ENCODE measurements at regions not wholly inside any gene's neighbourhood (a gene's known extent, or its start where the extent isn't known, plus 50 kb on each side); places are given as distances from the start of the nearest gene placed in this dataset.

DNA sequence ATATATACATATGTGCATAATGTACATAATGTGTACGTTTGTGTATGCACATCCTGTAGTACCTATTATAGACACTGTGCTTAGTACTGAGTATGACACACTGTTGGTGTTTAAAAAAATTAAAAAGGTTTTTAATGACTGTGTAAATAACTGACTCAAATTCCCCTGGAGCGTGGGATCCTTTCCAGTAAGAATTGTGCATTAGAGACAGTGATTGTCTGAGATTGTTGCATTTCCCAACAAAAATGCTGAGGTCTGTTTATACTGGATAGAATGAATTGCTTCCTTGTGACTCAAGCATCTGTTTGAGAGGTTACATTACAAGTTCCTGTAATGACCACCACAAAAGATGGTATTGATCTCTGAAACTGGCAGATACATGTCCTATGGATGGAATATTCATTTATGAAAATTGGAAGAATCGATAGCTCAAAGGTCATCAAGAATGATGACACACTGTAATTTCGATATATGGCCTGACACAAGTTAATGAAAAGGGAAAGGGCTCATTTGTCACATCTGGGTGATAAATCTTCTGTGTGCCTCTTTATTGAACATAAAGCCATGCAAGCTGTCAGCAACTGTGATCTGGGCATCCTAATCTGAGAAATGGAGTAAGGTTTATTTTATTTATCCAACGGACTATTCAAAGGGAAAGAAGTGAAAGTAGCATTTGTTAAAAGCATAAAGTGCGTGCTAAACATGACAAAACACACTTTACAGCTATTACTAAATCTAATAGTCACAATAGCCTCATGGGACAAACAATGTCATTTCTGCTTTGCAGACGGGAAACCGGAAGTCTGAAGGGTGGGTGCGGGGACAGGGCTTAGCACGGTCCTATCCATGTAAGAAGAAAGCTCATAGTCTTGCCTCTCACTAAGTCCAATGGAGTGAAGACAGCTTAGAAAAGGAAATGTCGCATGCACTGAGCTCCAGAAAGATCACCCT lies 228.8 kb downstream of the CDH11 start:
- DNase-seq: no peak

DNA sequence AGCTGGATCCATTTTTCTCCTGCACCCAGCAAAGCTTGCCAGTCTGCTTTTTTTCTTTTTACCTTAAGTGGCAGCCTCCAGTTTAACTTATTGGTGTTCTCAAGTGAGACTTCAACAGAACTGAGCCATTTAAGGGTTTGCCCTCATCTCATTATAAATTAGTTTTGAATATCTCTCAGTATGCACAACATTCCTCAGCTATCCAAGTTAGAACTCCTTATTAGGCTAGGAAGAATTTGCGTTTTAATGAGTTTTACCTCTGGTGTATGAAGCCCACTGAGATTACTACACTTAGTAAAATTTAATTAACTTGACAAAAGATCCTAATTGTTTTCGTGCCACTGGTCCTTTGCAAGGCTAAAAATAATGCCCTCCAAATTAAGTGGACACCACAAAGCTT lies 232.4 kb downstream of the CDH11 start:
- no peak for DNase-seq

DNA sequence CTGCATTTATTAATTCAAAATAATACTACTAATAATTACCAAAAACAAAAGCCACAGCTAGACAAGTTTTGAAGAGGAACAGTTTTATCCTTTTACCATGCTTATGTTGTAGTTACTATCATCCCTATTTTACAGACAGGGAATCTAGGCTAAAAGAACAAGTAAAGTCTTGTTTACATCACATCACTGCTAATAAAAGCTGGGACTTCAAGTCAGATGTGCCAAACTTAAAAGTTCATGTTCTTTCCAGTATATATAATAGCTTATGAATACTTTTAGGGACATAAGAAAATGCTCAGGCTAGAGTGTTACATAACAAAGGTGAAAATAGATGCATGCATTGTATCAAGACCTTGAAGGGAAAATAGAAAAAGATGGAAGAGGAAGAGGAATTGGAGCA lies 234.2 kb downstream of the CDH11 start:
- no peak for DNase-seq

DNA sequence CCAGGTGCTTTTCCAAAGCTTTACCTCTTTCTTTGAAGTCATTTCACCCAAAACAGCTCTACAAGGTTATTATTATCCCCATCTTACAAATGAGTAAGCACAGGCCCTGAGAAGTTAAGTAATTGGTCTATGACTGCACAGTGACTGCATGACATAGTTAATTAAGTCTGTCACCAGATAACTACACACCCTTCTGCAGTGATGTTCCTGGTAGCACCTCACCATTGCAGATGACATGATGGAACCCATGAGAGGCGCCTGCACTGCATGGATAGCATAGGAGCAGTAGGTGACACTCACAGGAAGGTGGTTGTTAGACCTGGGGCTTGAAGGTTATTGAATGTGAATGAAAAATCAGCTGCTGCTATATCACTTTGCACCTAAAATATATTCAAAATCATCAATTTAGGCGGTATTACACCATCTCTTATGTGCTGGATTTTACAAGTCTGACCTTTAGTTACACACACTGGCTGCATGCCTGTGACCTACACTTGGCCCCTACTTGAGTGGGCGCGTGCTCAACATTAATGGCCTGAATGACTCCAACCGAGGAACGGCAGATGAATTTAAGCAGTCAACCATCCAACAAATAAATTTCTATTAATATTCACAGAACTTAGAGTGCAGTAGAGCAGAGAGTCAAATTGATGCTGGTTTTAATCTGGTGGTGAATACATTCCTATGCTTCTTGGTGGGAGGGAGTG lies 239.6 kb downstream of the CDH11 start:
- no peak for DNase-seq

DNA sequence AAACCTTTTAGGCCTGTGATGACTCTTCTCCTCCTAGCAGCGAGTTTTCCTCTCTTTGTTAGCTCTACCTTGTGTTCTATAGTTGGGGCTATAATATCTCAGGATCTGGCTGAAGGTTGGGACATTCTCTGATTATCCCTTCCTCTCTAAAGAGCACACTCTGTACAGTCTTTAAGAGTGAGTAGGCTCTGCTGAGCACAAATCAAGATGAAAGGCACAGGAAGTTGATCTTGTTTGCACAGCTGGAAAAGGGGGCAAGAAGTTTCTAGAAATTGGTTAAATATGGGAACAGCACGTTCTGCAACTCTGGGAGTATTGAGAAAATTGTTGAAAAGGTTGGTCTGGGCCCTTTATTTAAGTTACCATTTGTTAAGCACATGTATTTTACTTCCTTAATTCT lies 240.9 kb downstream of the CDH11 start:
- DNase-seq: no peak

DNA sequence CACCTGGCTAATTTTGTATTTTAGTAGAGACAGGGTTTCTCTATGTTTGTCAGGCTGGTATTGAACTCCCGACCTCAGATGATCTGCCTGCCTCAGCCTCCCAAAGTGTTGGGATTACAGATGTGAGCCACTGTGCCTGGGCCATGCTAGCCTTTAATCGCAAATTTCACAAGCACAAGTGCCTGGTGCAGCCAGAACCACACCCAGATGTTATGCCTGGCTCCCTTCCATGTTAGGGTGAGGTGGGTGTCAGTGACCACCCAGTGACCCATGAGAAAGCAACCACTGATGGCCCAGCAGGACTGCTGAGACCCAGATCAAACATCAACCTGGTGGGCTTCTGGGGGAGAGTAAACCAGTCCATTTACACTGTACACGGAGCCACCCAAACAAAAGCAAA lies 241.9 kb downstream of the CDH11 start:
- DNase-seq: no peak

DNA sequence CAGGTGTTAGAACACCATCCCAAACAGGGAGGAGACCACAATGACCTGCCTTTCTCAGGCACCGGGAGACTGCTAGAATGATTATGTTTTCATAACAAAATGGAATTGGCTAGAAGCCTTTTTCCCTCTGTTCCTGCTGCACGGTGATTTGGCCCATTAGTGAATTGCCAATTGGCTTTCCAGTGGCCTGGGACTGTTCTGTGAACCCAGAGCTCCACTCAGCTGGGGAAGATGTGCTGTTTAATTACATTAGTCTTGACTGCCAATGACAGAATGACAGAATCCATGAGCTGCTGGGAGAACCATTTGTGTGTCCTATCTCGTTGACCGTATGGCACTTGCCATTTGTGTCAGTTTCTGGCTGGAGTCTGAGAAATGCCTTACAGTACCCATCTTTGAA lies 242.9 kb downstream of the CDH11 start:
- DNase-seq: no peak

DNA sequence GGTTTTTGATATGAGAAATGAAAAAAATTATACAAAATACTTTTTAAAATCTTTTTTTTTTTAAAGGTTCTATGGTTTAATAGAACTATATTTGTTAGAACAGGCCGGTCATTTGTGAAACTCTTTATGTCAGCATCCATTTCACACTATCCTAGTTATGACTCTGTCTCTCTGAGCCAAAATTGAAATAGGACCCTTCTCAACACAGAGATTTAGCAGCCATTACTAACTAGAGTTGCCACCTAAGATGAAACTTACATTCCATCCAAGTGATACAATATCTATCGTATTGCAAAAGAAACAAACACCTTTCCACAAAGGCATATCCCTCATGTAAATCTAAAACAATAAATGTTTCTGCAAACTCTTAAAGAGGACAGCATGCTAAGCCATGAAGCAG lies 249.8 kb downstream of the CDH11 start:
- DNase-seq: no peak

DNA sequence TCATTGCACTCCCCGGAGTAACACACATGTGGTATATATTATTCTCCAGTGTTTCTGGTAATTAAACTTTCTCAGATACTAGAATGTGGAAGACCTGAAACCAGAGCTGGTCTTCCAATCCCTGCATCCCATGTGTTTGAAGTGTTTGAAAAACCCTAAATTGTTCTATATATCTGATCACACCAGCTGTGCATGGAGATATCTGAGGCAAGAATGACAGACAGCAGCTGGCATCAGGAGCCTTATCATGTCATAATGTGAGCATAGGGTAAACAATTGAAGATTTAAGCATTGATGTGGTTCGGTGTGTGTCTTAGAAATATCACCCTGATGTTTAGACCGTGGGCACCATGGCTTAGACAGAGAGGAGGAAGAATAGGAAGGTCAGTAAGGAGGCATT lies 251.0 kb downstream of the CDH11 start:
- no peak for DNase-seq

DNA sequence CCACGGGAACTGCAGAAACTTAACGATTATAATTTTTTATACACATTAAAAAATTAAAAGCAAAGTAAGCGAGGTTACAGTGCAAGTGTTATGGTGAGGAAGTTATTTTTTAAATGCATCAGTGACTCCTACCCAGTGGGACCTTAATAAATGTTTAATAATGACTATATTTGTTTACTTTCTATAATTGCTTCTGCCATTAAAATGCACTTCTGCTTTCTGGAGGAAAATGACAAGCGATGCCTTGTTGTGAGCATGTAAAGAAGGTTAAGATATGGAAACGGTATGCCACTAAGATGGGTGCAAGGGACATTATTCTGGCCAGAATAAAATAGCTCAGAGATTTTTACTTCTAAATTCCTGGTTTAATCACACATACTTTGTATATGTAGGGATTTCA lies 252.1 kb downstream of the CDH11 start:
- no peak for DNase-seq

DNA sequence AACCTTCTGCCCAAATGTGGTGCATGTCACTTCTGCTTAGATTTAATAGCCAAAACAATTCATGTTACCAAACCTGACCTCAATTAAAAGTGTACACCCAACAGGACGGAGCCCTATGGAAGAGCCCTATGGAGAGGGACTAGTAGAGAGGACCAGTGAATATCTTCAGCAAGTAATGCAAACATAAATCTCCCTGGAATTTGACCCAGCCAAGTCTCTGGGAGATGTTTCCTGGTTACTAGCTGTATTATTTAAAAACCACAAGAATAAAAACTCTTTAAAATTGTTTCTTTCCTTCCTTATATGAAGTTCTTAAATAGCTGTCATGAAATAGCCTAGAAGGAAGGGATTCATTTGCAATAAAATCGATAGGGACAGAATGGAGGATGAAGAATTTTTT lies 255.8 kb downstream of the CDH11 start:
- DNase-seq: no peak

DNA sequence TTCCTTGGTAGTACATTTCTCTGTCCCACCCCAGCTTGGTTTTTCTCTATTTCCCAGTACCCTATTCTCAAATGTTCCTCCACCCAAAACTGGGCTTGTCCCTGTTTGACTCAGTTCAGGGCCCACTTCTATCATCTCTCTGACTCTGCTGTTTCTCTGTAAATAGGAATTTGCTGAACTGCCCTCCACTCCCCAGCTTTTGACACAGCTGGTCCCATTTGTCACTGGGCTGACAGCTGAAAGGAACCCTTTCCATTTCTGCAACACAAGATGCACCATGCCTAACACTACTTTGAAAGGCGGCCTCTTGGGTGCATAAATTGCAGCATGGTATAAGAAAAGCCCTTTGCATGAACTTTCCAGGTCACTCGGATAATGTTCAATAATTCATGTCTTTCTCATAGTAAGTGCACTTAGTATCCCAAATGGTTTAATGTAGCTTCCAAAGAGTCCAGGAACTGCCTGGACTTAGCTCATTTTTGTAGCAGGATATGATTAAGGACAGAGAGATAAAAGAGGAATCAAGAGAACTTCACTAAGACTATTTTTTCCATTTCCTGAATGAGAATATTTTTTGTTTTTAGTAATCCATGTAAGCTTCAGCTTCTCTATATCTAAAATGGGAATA lies 256.7 kb downstream of the CDH11 start:
- no peak for DNase-seq

DNA sequence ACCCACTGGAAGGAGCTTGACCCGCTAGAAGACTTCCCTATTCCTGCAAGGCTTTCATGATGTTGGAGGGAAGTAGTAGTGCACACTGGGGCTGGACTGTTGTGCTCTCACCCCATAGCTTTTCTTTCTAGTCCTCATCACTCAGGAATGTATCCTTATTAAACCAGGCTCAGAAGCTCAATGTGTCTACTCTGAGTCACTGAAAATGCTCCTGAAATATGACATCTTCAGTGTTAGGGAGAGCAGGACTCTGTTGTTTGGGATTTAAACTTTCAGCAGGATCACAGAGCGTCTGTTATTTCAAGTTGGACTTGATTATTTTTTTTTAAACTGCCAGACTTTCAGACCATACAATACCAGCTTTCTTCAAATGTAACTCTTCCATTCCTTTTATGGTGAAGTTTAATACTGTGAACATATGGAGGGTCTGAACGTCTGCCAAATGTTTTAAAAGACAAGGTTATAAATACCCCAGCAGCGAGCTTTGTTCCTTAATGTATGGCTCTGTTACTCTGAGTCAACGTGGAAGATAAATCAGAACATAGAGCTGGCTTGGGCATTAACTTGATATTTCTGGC lies 257.5 kb downstream of the CDH11 start:
- DNase-seq: no peak

DNA sequence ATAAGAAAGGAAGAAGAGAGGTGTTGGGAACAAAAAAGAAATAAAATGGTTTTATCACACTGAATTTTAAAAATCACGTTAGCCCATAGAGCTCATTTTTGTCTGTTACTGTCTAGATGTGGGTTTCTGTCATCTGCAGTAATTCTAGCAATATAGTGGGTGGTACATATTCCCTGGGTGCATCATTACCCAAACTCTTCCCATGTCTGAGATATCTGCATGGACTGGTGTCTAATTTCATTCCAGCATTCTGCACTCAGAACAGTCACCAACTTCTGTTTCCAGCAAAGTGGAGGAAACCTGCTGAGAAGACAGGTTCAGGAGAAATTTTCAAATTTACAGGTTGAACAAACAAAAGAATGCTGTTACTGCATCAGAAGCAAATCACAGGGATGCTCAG lies 263.8 kb downstream of the CDH11 start:
- DNase-seq: no peak

DNA sequence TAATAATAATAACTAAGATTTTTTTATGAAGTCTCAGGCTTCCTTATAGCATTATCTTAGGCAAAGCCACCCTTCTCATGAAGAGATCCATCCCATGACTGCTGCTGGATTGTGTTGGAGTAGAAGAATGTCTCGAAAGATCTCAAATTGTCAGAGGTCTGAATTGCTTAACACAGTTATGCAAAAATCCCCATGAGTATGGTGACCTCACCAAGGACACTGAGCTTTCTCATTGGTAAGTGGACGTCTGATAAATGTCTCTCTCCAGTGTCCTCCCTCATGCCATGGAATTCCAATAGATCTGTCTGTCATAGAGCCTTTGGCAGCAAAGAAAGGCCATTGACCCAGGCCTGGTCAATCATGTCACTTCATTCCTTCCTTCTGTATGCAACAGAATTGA lies 264.5 kb downstream of the CDH11 start:
- no peak for DNase-seq

DNA sequence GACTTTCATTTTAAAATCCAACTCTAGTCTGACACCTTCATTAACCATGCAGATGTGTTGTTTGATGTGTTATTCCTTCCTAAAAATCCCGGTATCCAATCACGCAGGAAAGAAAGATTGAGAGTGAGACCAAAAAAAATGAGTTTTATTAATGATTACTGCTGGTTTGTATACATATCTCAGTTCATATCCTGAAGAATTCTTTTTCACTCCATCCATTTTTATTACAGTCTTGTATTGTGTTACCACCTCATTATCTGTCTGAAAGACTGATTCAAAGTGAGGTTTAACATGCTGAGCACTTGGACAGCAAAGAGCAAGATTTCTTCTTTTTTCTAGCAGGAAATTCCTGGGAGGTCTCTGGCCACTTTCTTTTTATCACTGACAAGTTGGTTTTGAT lies 268.3 kb downstream of the CDH11 start:
- DNase-seq: no peak

DNA sequence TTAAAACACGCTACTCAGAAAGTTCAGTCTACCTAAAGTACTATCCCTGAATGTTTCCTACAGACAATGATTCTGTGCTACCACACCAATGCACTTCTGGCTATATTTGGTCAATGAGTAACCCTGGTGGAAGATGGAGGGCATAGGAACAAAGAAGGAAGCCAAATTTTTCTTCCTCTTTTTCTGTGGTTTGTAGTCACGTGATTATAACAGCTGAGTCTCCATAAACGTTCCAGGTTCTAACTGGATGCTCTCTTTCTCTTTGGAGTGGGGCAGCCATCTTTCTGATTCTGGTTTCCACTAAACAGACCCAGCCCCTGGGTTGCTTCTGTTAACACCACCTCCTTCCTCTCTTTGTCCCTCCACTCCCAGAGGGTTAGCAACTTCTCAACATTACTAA lies 274.9 kb downstream of the CDH11 start:
- no peak for DNase-seq

DNA sequence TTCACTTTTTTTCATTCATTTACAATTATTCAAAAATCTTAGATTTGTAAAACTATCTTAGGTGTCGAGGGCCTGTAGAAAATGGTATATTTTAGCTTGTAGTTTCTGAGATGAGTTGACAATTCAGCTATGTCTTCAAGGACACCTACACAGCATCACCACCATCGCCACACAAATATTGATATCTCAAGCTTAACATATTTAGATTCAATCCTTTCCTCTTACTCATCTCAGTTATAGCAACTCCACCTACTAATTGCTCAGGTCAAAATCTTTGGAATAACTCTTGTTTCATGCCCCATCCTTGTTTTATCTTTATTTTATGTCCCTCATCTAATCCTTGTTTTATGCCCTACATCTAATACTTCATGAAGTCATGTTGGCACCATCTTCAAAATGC lies 276.8 kb downstream of the CDH11 start:
- DNase-seq: no peak

DNA sequence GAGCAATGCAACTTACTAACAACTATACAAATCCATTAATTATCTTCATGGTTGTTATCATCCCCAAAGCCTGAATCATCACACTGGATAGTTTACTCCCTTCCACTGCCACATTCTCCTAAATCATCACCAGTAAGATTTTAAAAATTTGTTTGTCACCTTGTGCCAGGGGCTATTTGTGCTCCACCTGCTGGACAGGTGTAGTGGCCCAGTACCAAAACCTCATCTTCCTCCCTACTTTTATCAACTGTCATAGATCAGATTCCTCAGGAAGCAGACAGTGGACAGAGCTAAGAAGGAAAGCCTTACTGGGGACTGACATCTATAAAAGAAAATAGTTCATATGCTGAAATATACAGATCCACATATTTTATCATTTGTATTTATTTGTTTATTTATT lies 280.4 kb downstream of the CDH11 start:
- DNase-seq: no peak

DNA sequence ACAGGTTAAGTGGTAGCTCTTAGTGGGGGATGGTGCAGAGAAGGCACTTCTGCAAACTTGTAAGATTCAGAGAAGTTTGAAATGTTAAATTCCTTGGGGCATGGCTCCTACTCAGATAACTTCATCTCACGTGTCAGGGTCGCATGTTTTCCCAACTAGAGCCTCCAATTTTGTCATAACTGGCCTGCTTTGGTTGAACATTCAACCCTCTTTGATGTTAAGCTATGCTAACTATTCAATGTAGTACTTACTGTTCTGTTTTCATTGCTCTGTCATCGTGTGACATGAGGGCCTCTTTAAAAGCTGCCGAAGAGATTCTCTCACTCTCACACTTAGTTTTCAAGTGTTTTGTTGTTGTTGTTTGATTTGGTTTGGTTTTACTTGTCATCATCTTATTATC lies 280.8 kb downstream of the CDH11 start:
- no peak for DNase-seq

DNA sequence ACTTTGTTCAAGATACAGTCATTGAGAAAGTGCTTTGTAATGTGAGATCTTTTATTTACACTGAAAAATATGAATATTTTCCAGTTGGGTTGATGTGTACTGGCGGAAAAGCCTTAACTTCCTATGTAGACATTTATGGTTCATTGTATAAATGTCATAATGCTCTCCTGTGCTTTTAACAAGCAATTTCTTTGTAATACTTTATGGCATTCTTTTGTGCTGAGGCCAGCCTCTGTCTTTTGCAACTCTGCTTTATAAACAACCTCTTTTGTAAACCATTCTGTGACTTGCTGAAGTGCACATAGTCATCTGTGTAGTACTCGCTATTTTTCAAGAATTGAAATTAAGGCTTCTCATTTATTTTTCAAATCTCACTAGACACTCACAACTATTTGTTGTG lies 291.2 kb downstream of the CDH11 start:
- no peak for DNase-seq

DNA sequence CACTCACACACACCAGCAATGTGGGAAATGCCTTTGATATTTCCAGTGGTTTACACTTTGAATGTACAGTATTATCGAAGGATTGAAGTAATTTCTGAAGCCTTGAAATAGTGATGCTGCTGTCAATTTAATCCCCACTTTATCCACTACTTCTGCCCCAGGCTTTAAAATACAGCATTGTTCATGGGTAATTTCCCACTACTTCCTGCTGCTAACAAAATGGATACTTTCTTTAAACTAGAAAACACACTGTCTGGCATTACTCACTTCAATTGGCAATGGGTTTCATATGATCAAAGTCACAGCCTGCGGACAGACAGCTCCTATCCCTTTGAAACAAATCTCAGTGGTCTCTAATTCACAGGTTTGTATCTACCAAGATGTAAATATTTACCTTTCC lies 292.2 kb downstream of the CDH11 start:
- DNase-seq: no peak

DNA sequence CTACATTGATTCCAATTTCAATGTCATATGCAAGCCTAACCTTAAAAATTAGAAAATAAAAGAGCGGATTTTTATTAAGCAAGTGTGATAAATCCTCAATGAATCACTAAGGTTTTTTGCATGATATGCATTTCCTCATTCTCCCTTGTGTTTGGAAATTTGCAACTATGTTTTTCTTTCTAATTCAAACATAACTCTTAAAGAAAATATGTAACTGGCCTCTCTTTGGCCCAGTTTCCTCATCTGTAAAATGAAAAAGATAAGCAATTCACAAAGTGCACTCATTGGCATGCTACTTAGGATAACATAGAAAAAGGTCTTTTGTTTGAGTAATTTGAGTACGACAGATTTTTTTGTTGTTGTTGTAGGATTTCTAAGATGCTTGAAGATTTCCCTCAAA lies 295.5 kb downstream of the CDH11 start:
- DNase-seq: no peak

Measured in NCI-H1930 (cell line).